Gastroesophageal sphincter (tissue), 3 donors: ENCODE measurements at regions not wholly inside any gene's neighbourhood (a gene's known extent, or its start where the extent isn't known, plus 50 kb on each side); places are given as distances from the start of the nearest gene placed in this dataset.

Experiments
- EP300 ChIP-seq: sonication (generic); formaldehyde crosslinking; IDR thresholded peaks from one replicate; pipeline ENCODE4 v1.6.1; 2017; ENCODE audit warnings: antibody characterized with exemption, mild to moderate bottlenecking
- POLR2A ChIP-seq, 2 donors: fragments of 450-650 bp; IDR thresholded peaks; one replicate each; pipeline ENCODE4 v1.6.1; 2017; ENCODE audit warnings: antibody characterized with exemption in 2 of 2, mild to moderate bottlenecking in 2 of 2, moderate library complexity in 1 of 2
- POLR2AphosphoS5 ChIP-seq: sonication (generic); formaldehyde crosslinking; IDR thresholded peaks from one replicate; pipeline ENCODE4 v1.6.1; 2017; ENCODE audit warnings: antibody characterized with exemption
- TF ChIP-seq, protein P1 (sequence below), 4 experiments: fragments of 200-600 bp in 2 of 4; fragments of 450-650 bp in 2 of 4; sonication (generic) in 1 of 4; IDR thresholded peaks; one replicate each; pipeline ENCODE4 v1.5.1; 2017 to 2019; ENCODE audit warnings: antibody characterized with exemption in 4 of 4, mild to moderate bottlenecking in 2 of 4, moderate library complexity in 2 of 4

DNA sequence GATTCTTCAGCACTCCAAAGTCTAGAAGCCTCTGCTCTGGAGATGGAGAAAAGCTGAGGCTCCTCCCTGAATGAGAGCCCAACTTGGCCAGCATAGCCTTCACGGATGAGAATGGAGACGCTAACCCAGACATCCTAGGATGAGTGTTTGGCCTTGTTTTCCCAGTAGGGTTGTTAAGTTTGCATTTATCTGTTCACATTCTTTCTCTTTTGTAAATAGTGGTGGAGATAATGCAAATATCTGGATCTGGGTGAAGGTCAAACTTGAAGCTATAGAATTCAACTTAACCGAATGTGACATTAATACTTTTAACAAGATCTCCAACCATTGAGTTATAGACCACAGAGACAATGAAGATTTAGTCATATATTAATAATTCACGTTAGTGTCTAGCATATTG is 53.4 kb upstream of the BZW1 start:
- TF ChIP-seq, protein P1, sequence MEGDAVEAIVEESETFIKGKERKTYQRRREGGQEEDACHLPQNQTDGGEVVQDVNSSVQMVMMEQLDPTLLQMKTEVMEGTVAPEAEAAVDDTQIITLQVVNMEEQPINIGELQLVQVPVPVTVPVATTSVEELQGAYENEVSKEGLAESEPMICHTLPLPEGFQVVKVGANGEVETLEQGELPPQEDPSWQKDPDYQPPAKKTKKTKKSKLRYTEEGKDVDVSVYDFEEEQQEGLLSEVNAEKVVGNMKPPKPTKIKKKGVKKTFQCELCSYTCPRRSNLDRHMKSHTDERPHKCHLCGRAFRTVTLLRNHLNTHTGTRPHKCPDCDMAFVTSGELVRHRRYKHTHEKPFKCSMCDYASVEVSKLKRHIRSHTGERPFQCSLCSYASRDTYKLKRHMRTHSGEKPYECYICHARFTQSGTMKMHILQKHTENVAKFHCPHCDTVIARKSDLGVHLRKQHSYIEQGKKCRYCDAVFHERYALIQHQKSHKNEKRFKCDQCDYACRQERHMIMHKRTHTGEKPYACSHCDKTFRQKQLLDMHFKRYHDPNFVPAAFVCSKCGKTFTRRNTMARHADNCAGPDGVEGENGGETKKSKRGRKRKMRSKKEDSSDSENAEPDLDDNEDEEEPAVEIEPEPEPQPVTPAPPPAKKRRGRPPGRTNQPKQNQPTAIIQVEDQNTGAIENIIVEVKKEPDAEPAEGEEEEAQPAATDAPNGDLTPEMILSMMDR (IDR thresholded peaks at IDR 0.05), result no peak
- TF ChIP-seq POLR2A (IDR thresholded peaks at IDR 0.05), result no peak
- TF ChIP-seq POLR2AphosphoS5, result no peak
- TF ChIP-seq EP300, result no peak
